Neutrophil (primary cell): ENCODE measurements at regions not wholly inside any gene's neighbourhood (a gene's known extent, or its start where the extent isn't known, plus 50 kb on each side); places are given as distances from the start of the nearest gene placed in this dataset.

ENCODE experiments used
- H3K27ac ChIP-seq: fragments of 200-600 bp; sonication (generic); 2 replicates; pipeline ENCODE4 v1.5.1; 2016; ENCODE audit warnings: mild to moderate bottlenecking, moderate library complexity
- H3K27me3 ChIP-seq: fragments of 200-600 bp; sonication (generic); 2 replicates; pipeline ENCODE4 v1.6.0; 2016; ENCODE audit warnings: mild to moderate bottlenecking
- H3K36me3 ChIP-seq: fragments of 200-600 bp; sonication (generic); 2 replicates; pipeline ENCODE4 v1.5.1; 2017
- H3K4me1 ChIP-seq, 2 experiments: fragments of 200-600 bp in 1 of 2; sonication (generic) in 1 of 2; 1 replicate in 1 of 2; 2 replicates in 1 of 2; pipeline versions ENCODE4 v1.5.1 to v1.6.1; 2013 to 2016; ENCODE audit warnings: low read depth in 1 of 2, low read length in 1 of 2, mild to moderate bottlenecking in 1 of 2, moderate library complexity in 1 of 2; ENCODE audit not compliant: control insufficient read depth in 1 of 2, insufficient read depth in 1 of 2
- H3K4me3 ChIP-seq, 2 experiments: fragments of 200-600 bp in 1 of 2; sonication (generic) in 1 of 2; 1 replicate in 1 of 2; 2 replicates in 1 of 2; pipeline ENCODE4 v1.5.1; 2013 to 2016; ENCODE audit warnings: low read depth in 1 of 2, low read length in 1 of 2, mild to moderate bottlenecking in 1 of 2, moderate library complexity in 1 of 2
- H3K9me3 ChIP-seq: fragments of 200-600 bp; sonication (generic); 2 replicates; pipeline ENCODE4 v1.5.1; 2016
- CTCF ChIP-seq: fragments of 200-600 bp; sonication (generic); IDR thresholded peaks from 2 replicates; pipeline ENCODE4 v1.5.1; 2016; ENCODE audit warnings: antibody characterized with exemption

- Histone ChIP-seq H3K4me1 (no peaks in the 10 kb centered on the region), H3K27ac (no peak overlapping the region), H3K4me3 (no peak overlapping the region), H3K27me3 (no peaks in the 10 kb centered on the region), H3K36me3 (no peaks in the 10 kb centered on the region), H3K9me3 (no peaks in the 10 kb centered on the region)
- no peak for TF ChIP-seq CTCF
Measured at GRCh38 chr2:444937-445884, 157.3 kb upstream of the ALKAL2 start.

GRCh38 chr2:443741-444140 lies 155.8 kb upstream of the ALKAL2 start:
- Histone ChIP-seq H3K4me3 (no peak overlapping the region), H3K9me3 (no peaks in the 10 kb centered on the region), H3K27me3 (no peaks in the 10 kb centered on the region), H3K36me3 (no peaks in the 10 kb centered on the region), H3K4me1 (no peaks in the 10 kb centered on the region), H3K27ac (no peak overlapping the region)
- TF ChIP-seq CTCF = no peak

DNA sequence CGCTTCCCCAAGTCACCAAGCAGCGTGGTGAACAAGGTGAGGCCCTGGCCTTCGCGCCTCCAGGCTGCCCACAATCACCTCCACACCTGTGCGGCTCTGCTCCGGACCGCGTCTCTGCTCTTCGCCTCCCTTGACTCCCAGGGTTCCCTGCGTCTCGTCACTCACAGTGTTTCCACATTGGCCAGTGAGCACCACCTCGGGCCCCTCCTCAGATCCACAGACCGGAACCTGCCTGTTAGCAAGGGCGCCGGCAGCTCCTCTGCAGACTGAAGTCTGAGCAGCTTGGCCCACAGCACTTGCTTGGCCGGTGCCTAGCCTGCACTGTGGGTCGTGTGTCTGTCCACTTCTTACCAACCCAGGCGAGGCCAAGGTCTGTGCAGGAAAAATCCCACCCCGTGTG lies 155.3 kb upstream of the ALKAL2 start:
- no peaks in the 10 kb centered on the region for H3K36me3 ChIP-seq
- H3K27me3 ChIP-seq = no peaks in the 10 kb centered on the region
- H3K9me3 ChIP-seq = no peaks in the 10 kb centered on the region
- no peak for TF ChIP-seq CTCF
- H3K27ac ChIP-seq = no peak overlapping the region
- no peaks in the 10 kb centered on the region for H3K4me1 ChIP-seq
- no peak overlapping the region for H3K4me3 ChIP-seq

DNA sequence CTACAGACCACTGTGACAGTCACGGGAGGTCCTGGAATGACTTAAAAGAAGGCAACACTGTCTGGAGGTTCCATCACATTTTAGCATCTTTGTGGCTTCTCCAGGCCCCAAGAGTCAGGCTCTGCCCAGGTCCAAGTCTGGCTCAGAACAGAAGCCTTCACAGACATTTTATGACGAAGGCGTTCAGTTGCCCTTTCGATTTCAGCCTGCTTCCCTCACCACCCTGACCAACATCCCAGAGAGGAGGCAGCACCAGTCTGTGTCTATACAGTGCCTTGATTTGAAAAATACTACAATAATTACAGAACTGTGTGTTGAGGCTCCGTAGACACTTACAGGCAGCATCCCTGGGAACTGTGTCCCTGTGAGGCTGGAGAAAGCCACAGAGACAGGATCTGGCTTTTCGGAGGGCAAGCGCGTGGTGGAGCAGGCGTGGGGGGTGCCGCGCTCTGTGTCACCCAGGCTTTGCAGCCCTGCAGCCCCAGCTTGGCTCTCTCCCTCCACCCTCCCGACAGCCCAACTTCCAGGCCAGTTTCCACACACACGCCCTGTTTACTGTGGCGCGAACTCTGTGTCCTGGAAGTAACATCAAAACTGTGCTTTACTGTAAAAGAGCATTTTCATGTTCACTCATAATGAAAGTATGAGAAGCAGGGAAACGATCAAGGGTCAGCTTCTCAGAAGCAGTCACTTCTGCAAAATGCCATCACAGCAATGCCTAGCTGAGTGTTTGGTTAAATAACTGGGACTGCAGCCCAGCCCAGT lies 153.5 kb upstream of the ALKAL2 start:
- no peaks in the 10 kb centered on the region for H3K27me3 ChIP-seq
- H3K4me3 ChIP-seq = no peak overlapping the region
- no peaks in the 10 kb centered on the region for H3K9me3 ChIP-seq
- no peak overlapping the region for H3K27ac ChIP-seq
- no peaks in the 10 kb centered on the region for H3K4me1 ChIP-seq
- no peak for TF ChIP-seq CTCF
- no peaks in the 10 kb centered on the region for H3K36me3 ChIP-seq

GRCh38 chr2:440403-440740 lies 152.5 kb upstream of the ALKAL2 start:
- Histone ChIP-seq H3K27ac (no peak overlapping the region), H3K9me3 (no peaks in the 10 kb centered on the region), H3K4me3 (no peak overlapping the region), H3K4me1 (no peaks in the 10 kb centered on the region), H3K36me3 (no peaks in the 10 kb centered on the region), H3K27me3 (no peaks in the 10 kb centered on the region)
- no peak for TF ChIP-seq CTCF
